Caco-2 (cell line): ENCODE measurements at regions not wholly inside any gene's neighbourhood (a gene's known extent, or its start where the extent isn't known, plus 50 kb on each side); places are given as distances from the start of the nearest gene placed in this dataset.

Experiments
- BruUV-seq: library from RNA; stranded (reverse); fragments of 400-500 nt; replicated peaks from 2 replicates; lab custom pipeline; 2021; lab: Mats Ljungman, UMichigan
- CTCF ChIA-PET: fragments of 300-600 bp; sonication (Branson Sonifier 250); formaldehyde crosslinking; loops from one replicate; lab custom pipeline; 2022; ENCODE audit warnings: antibody characterized with exemption; lab: Charles Lee
- POLR2A ChIA-PET: fragments of 300-600 bp; sonication (Branson Sonifier 250); formaldehyde crosslinking; loops from one replicate; lab custom pipeline; 2022; ENCODE audit warnings: antibody characterized with exemption; lab: Charles Lee
- DNase-seq, 2 experiments: peaks; one replicate each; pipeline versions ENCODE4 v3.0.0 to v3.0.0-alpha.2; 2020 to 2022
- H3K27me3 ChIP-seq: replicated peaks from 2 replicates; pipeline ENCODE4 v1.6.0; 2011; ENCODE audit warnings: low read length; ENCODE audit not compliant: control insufficient read depth, insufficient read depth
- H3K36me3 ChIP-seq: 2 replicates; pipeline ENCODE4 v1.5.1; 2011; ENCODE audit warnings: low read length; ENCODE audit not compliant: control insufficient read depth, insufficient read depth
- H3K4me1 ChIP-seq: fragments of 250-450 bp; sonication (Bioruptor Pico); 2 replicates; pipeline ENCODE4 v1.5.1; 2020; ENCODE audit warnings: mild to moderate bottlenecking
- H3K4me3 ChIP-seq: 2 replicates; pipeline ENCODE4 v1.5.1; 2011; ENCODE audit warnings: low read depth, mild to moderate bottlenecking, control low read depth, low read length
- H3K9me3 ChIP-seq: fragments of 250-450 bp; sonication (Bioruptor Pico); 2 replicates; pipeline ENCODE4 v1.5.1; 2020; ENCODE audit warnings: mild to moderate bottlenecking, moderate library complexity
- H3K27ac Mint-ChIP-seq: one replicate; pipeline ENCODE4 v1.8.0; 2022; ENCODE audit warnings: mixed read lengths; ENCODE audit not compliant: unreplicated experiment
- H3K27me3 Mint-ChIP-seq: one replicate; pipeline ENCODE4 v1.8.0; 2022; ENCODE audit warnings: mixed read lengths; ENCODE audit not compliant: insufficient read depth, unreplicated experiment
- H3K36me3 Mint-ChIP-seq: one replicate; pipeline ENCODE4 v1.8.0; 2022; ENCODE audit warnings: mild to moderate bottlenecking, mixed read lengths; ENCODE audit not compliant: insufficient read depth, unreplicated experiment
- H3K4me1 Mint-ChIP-seq: one replicate; pipeline ENCODE4 v1.8.0; 2022; ENCODE audit warnings: low read depth, mixed read lengths; ENCODE audit not compliant: unreplicated experiment
- H3K4me3 Mint-ChIP-seq: one replicate; pipeline ENCODE4 v1.8.0; 2022; ENCODE audit warnings: mild to moderate bottlenecking, moderate library complexity, mixed read lengths; ENCODE audit not compliant: unreplicated experiment
- H3K9me3 Mint-ChIP-seq: one replicate; pipeline ENCODE4 v1.8.0; 2022; ENCODE audit warnings: mixed read lengths; ENCODE audit not compliant: unreplicated experiment
- CTCF ChIP-seq, 2 experiments: fragments of 200-600 bp in 1 of 2; IDR thresholded peaks; 1 replicate in 1 of 2; 2 replicates in 1 of 2; pipeline versions ENCODE4 v1.5.1 to v1.8.0; 2011 to 2022; ENCODE audit warnings: antibody characterized with exemption in 1 of 2, control low read depth in 1 of 2, inconsistent platforms in 1 of 2, low read depth in 1 of 2, low read length in 1 of 2, mild to moderate bottlenecking in 1 of 2, moderate library complexity in 1 of 2; ENCODE audit not compliant: insufficient read depth in 1 of 2, severe bottlenecking in 1 of 2, unreplicated experiment in 1 of 2
- intact Hi-C: fragments of 100-400 bp; cut with micrococcal nuclease; formaldehyde crosslinking; loops from one replicate; pipeline ENCODE4 v1.10.0; 2022; ENCODE audit not compliant: unreplicated experiment

GRCh38 chr2:573025-573424 is 104.2 kb downstream of the TMEM18 start:
- DNase-seq: no peak
- TF ChIP-seq CTCF (IDR thresholded peaks at IDR 0.05; ENCODE audit: insufficient read depth in 1 of 2, low read depth in 1 of 2, low read length in 1 of 2, severe bottlenecking in 1 of 2, unreplicated experiment in 1 of 2): no peak
- no peak overlapping the region for H3K4me3 Mint-ChIP-seq
- 0 out of 2 replicates have a peak, but pooled peaks cover 4% of the 10 kb centered on the region for H3K9me3 ChIP-seq
- H3K4me1 ChIP-seq: no peaks in the 10 kb centered on the region
- intact Hi-C loops: no loop called here
- no peaks in the 10 kb centered on the region for H3K4me1 Mint-ChIP-seq
- ChIA-PET CTCF (no interaction called here), POLR2A (no interaction called here)
- H3K36me3 Mint-ChIP-seq: no peaks in the 10 kb centered on the region
- no peak overlapping the region for H3K4me3 ChIP-seq
- peaks cover 26% of the 10 kb centered on the region for H3K9me3 Mint-ChIP-seq
- H3K36me3 ChIP-seq: no peaks in the 10 kb centered on the region
- BruUV-seq: no TSS peak
- no peak overlapping the region for H3K27ac Mint-ChIP-seq
- peaks cover 3% of the 10 kb centered on the region for H3K27me3 Mint-ChIP-seq
- no peaks in the 10 kb centered on the region; the same call in 1 of the 2 replicates for H3K27me3 ChIP-seq

GRCh38 chr2:569681-570080 is 107.5 kb downstream of the TMEM18 start:
- Mint-ChIP-seq H3K27ac (no peak overlapping the region), H3K36me3 (peaks cover 3% of the 10 kb centered on the region), H3K9me3 (peaks cover 35% of the 10 kb centered on the region), H3K4me1 (no peaks in the 10 kb centered on the region), H3K27me3 (peaks cover 9% of the 10 kb centered on the region), H3K4me3 (no peak overlapping the region)
- H3K36me3 ChIP-seq: no peaks in the 10 kb centered on the region
- POLR2A ChIA-PET: no interaction called here
- CTCF ChIA-PET: no interaction called here
- H3K27me3 ChIP-seq: no peaks in the 10 kb centered on the region; the same call in 1 of the 2 replicates
- no TSS peak for BruUV-seq
- H3K4me3 ChIP-seq: no peak overlapping the region
- DNase-seq: no peak
- intact Hi-C loops: no loop called here
- TF ChIP-seq CTCF (IDR thresholded peaks at IDR 0.05; ENCODE audit: insufficient read depth in 1 of 2, low read depth in 1 of 2, low read length in 1 of 2, severe bottlenecking in 1 of 2, unreplicated experiment in 1 of 2): no peak
- no peaks in the 10 kb centered on the region for H3K4me1 ChIP-seq
- 0 out of 2 replicates have a peak, but pooled peaks cover 4% of the 10 kb centered on the region for H3K9me3 ChIP-seq

GRCh38 chr2:568639-569235 is 108.5 kb downstream of the TMEM18 start:
- 0 out of 2 replicates have a peak, but pooled peaks cover 4% of the 10 kb centered on the region for H3K9me3 ChIP-seq
- POLR2A ChIA-PET: no interaction called here
- no peaks in the 10 kb centered on the region; the same call in 1 of the 2 replicates for H3K27me3 ChIP-seq
- H3K9me3 Mint-ChIP-seq: peaks cover 35% of the 10 kb centered on the region
- no peak for TF ChIP-seq CTCF (IDR thresholded peaks at IDR 0.05; ENCODE audit: insufficient read depth in 1 of 2, low read depth in 1 of 2, low read length in 1 of 2, severe bottlenecking in 1 of 2, unreplicated experiment in 1 of 2)
- no peak overlapping the region for H3K4me3 ChIP-seq
- intact Hi-C loops: no loop called here
- no peaks in the 10 kb centered on the region for H3K36me3 ChIP-seq
- peaks cover 5% of the 10 kb centered on the region for H3K36me3 Mint-ChIP-seq
- CTCF ChIA-PET: no interaction called here
- no peaks in the 10 kb centered on the region for H3K4me1 ChIP-seq
- DNase-seq: no peak
- no peak overlapping the region for H3K27ac Mint-ChIP-seq
- peaks cover 9% of the 10 kb centered on the region for H3K27me3 Mint-ChIP-seq
- no peak overlapping the region for H3K4me3 Mint-ChIP-seq
- BruUV-seq: no TSS peak
- no peaks in the 10 kb centered on the region for H3K4me1 Mint-ChIP-seq
